HepG2 (cell line): ENCODE measurements at regions not wholly inside any gene's neighbourhood (a gene's known extent, or its start where the extent isn't known, plus 50 kb on each side); places are given as distances from the start of the nearest gene placed in this dataset.

Experiments used
- ATAC-seq: fragments of 200-7000 bp; cut with Tn5 transposase; 3 replicates; pipeline ENCODE4 v1.9.1; 2020; ENCODE audit warnings: mild to moderate bottlenecking, moderate library complexity
- BruUV-seq: library from RNA; stranded (reverse); fragments of 400-500 nt; replicated peaks from 2 replicates; lab custom pipeline; 2021; lab: Mats Ljungman, UMichigan
- CTCF ChIA-PET: fragments of 300-600 bp; formaldehyde crosslinking; extraction: SDS; loops from one replicate; lab custom pipeline; 2021; ENCODE audit warnings: low total read pairs, inconsistent platforms, low intra/inter-chr PET ratio; lab: Yijun Ruan, JAX
- POLR2A ChIA-PET: fragments of 350-600 bp; sonication (Branson Sonifier 250); formaldehyde crosslinking; loops from one replicate; lab custom pipeline; 2020; ENCODE audit warnings: antibody characterized with exemption, inconsistent platforms; lab: Yijun Ruan, JAX
- DNase-seq: peaks from one replicate; pipeline ENCODE4 v3.0.0-alpha.2; 2015; ENCODE audit warnings: low spot score
- FAIRE-seq: peaks from 3 replicates; lab custom pipeline; 2011; peaks lifted over from hg19 to GRCh38; lab: Jason Lieb, UNC
- H2AFZ ChIP-seq: one replicate; pipeline ENCODE4 v1.6.1; 2011; ENCODE audit warnings: low read length, inconsistent platforms
- H3K27ac ChIP-seq: fragments of 300-600 bp; 3 replicates; pipeline ENCODE4 v1.8.0; 2011; ENCODE audit warnings: mixed run types, mild to moderate bottlenecking, mixed read lengths, low read length, inconsistent platforms; ENCODE audit not compliant: insufficient read depth; ENCODE audit errors: extremely low read length
- H3K27me3 ChIP-seq, 2 experiments: fragments of 200-600 bp in 1 of 2; 2 replicates in 1 of 2; 3 replicates in 1 of 2; pipeline versions ENCODE4 v1.6.0 to v1.8.0; 2011; ENCODE audit warnings: low read length in 2 of 2, mild to moderate bottlenecking in 2 of 2, moderate library complexity in 2 of 2, inconsistent platforms in 1 of 2; ENCODE audit not compliant: insufficient read depth in 2 of 2, control insufficient read depth in 1 of 2
- H3K36me3 ChIP-seq, 2 experiments: fragments of 200-600 bp in 1 of 2; replicated peaks in 1 of 2; 2 replicates in 1 of 2; 3 replicates in 1 of 2; pipeline versions ENCODE4 v1.5.1 to v1.8.0; 2011; ENCODE audit warnings: low read length in 2 of 2, inconsistent platforms in 1 of 2; ENCODE audit not compliant: insufficient read depth in 2 of 2, control insufficient read depth in 1 of 2
- H3K4me1 ChIP-seq: 2 replicates; pipeline ENCODE4 v1.5.1; 2012; ENCODE audit warnings: low read length, inconsistent platforms; ENCODE audit not compliant: insufficient read depth
- H3K4me2 ChIP-seq: 2 replicates; pipeline ENCODE4 v1.6.0; 2011; ENCODE audit warnings: low read depth, low read length, inconsistent platforms
- H3K4me3 ChIP-seq, 3 experiments: fragments of 200-600 bp in 1 of 3; sonication (generic), shearing (Covaris generic) in 1 of 3; replicated peaks in 1 of 3; 2 replicates each; pipeline ENCODE4 v1.5.1; 2011 to 2016; ENCODE audit warnings: low read length in 3 of 3, inconsistent platforms in 2 of 3, low read depth in 2 of 3, mild to moderate bottlenecking in 2 of 3, control low read depth in 1 of 3, mixed read lengths in 1 of 3; ENCODE audit not compliant: insufficient read depth in 1 of 3
- H3K79me2 ChIP-seq: one replicate; pipeline ENCODE4 v1.6.1; 2011; ENCODE audit warnings: low read length, inconsistent platforms; ENCODE audit not compliant: insufficient read depth
- H3K9ac ChIP-seq: 2 replicates; pipeline ENCODE4 v1.6.0; 2011; ENCODE audit warnings: mild to moderate bottlenecking, low read depth, low read length, inconsistent platforms; ENCODE audit not compliant: insufficient read depth
- H3K9me3 ChIP-seq: 2 replicates; pipeline ENCODE4 v1.5.1; 2012; ENCODE audit warnings: mild to moderate bottlenecking, low read length
- H4K20me1 ChIP-seq: 2 replicates; pipeline ENCODE4 v1.6.0; 2011; ENCODE audit warnings: inconsistent platforms, mild to moderate bottlenecking, low read length, moderate library complexity; ENCODE audit not compliant: insufficient read depth
- BORCS8-MEF2B ChIP-seq: sonication (generic); formaldehyde crosslinking; IDR thresholded peaks from 2 replicates; pipeline ENCODE4 v1.8.0; 2022; ENCODE audit warnings: mild to moderate bottlenecking, missing genetic modification reagents
- ISL2 ChIP-seq: sonication (generic); formaldehyde crosslinking; IDR thresholded peaks from 2 replicates; pipeline ENCODE4 v1.5.0; 2020; ENCODE audit warnings: missing genetic modification reagents
- NBN ChIP-seq: fragments of 450-650 bp; conservative IDR thresholded peaks from 2 replicates; pipeline ENCODE4 v1.6.1; 2017
- RFX5 ChIP-seq: IDR thresholded peaks from 2 replicates; pipeline ENCODE4 v1.6.1; 2011; ENCODE audit warnings: low read depth, low read length, improper control_type of control experiment
- RNF2 ChIP-seq: fragments of 450-650 bp; conservative IDR thresholded peaks from 2 replicates; pipeline ENCODE4 v1.6.1; 2016; ENCODE audit warnings: low read depth
- TBP ChIP-seq: sonication (generic); formaldehyde crosslinking; IDR thresholded peaks from 2 replicates; pipeline ENCODE4 v1.5.0; 2020; ENCODE audit warnings: missing genetic modification reagents
- ZNF354B ChIP-seq: sonication (generic); formaldehyde crosslinking; IDR thresholded peaks from 2 replicates; pipeline ENCODE4 v1.8.0; 2022; ENCODE audit warnings: mild to moderate bottlenecking, missing genetic modification reagents
- ZNF563 ChIP-seq: sonication (generic); formaldehyde crosslinking; IDR thresholded peaks from 2 replicates; pipeline ENCODE4 v1.8.0; 2022; ENCODE audit warnings: mild to moderate bottlenecking, moderate library complexity, missing genetic modification reagents
- WGBS: methylation state at CpG from one replicate; pipeline ENCODE4 v1.1.6; 2017; ENCODE audit warnings: low lambda C conversion rate; 5-methylcytosine and 5-hydroxymethylcytosine counted together
- in situ Hi-C: cut with HindIII; loops from 2 replicates; pipeline ENCODE4 v1.10.0; 2017; ENCODE audit warnings: low pct_unique_long_range_greater_than_20kb; ENCODE audit not compliant: extremely low pct_ligation_motif_present
- intact Hi-C: fragments of 100-400 bp; cut with micrococcal nuclease; formaldehyde crosslinking; loops from one replicate; pipeline ENCODE4 v1.10.0; 2022; ENCODE audit not compliant: unreplicated experiment
- TF ChIP-seq, protein P1 (sequence below): sonication (generic); formaldehyde crosslinking; IDR thresholded peaks from 2 replicates; pipeline ENCODE4 v1.4.0; 2020; ENCODE audit warnings: missing genetic modification reagents

DNA sequence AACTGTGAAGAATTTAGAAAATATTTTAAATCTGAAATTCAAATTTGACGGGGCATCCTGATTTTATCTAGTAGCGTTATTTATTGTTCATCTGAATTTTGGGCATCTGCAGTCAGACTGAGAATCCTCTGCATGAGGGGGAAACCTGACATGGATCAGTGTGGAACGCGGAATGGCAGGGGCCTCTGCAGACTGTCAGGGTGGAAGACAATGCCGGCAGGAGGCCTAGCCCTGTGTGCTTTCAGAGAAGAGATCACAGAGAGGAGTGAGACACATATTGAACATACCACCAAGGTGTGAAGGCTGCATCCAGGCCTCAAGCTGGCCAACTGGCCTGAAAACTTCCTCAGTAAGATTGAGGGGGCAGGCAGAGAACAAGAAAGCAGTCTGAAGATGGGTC lies 921.1 kb upstream of the GHITM start:
- TF ChIP-seq TBP (CRISPR knock-in tag) (no peak), RNF2 (no peak), BORCS8-MEF2B (CRISPR knock-in tag) (no peak), ZNF354B (CRISPR knock-in tag) (no peak), NBN (no peak), ISL2 (CRISPR knock-in tag) (no peak)
- TF ChIP-seq, protein P1, sequence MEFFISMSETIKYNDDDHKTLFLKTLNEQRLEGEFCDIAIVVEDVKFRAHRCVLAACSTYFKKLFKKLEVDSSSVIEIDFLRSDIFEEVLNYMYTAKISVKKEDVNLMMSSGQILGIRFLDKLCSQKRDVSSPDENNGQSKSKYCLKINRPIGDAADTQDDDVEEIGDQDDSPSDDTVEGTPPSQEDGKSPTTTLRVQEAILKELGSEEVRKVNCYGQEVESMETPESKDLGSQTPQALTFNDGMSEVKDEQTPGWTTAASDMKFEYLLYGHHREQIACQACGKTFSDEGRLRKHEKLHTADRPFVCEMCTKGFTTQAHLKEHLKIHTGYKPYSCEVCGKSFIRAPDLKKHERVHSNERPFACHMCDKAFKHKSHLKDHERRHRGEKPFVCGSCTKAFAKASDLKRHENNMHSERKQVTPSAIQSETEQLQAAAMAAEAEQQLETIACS (CRISPR knock-in tag) = no peak
- TF ChIP-seq, all 625 proteins: peak for 0
- Histone ChIP-seq H3K27me3 (no peaks in the 10 kb centered on the region), H4K20me1 (no peaks in the 10 kb centered on the region), H3K27ac (no peak overlapping the region), H3K36me3 (no peaks in the 10 kb centered on the region), H2AFZ (no peak overlapping the region), H3K9ac (no peak overlapping the region), H3K9me3 (peaks cover 59% of the 10 kb centered on the region), H3K79me2 (no peaks in the 10 kb centered on the region), H3K4me1 (no peaks in the 10 kb centered on the region), H3K4me2 (no peak overlapping the region), H3K4me3 (no peak overlapping the region)
- ChIA-PET CTCF (no interaction called here), POLR2A (no interaction called here)
- intact Hi-C loops = no loop called here
- WGBS = 45% methylated on average over 5 of the region's 5 CpGs
- in situ Hi-C loops = no loop called here
- no peak for ATAC-seq
- no TSS peak for BruUV-seq
- DNase-seq = no peak
- FAIRE-seq = no peak

DNA sequence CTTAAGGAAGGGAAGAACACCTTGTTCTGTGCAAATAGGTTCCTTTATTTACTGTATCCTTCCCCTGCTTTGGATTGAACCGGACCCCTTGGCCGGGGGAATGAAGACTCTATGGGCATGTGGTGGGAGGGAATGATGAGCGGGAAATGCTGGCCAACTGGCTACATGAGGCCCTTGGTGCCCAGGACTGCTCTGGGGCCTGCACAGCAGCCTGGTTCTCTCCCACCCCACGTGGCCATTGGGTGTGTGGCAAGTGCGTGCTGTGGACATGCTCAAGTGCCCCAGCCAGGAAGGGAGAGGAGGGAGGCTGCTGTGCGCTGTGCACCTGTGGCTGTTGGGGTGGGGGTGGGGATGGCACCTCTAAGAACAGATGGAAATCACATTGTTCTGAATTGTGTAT lies 917.0 kb upstream of the GHITM start:
- Histone ChIP-seq H3K27ac (no peak overlapping the region), H3K4me3 (no peak overlapping the region), H3K4me2 (no peak overlapping the region), H3K36me3 (no peaks in the 10 kb centered on the region), H3K9ac (no peak overlapping the region), H3K27me3 (no peaks in the 10 kb centered on the region), H3K4me1 (no peaks in the 10 kb centered on the region), H2AFZ (no peak overlapping the region), H3K79me2 (no peaks in the 10 kb centered on the region), H3K9me3 (peaks cover 49% of the 10 kb centered on the region), H4K20me1 (no peaks in the 10 kb centered on the region)
- POLR2A ChIA-PET = no interaction called here
- WGBS = 7% methylated on average over 4 of the region's 6 CpGs
- no peak for FAIRE-seq
- no peak for DNase-seq
- CTCF ChIA-PET = no interaction called here
- TF ChIP-seq ZNF563 (CRISPR knock-in tag) (no peak), RFX5 (no peak)
- intact Hi-C loops (no loop called here), in situ Hi-C loops (no loop called here)
- BruUV-seq = no TSS peak
- no peak for ATAC-seq
